CD4-positive, alpha-beta T cell treated with Interferon gamma for 1 hour (primary cell): ENCODE measurements at regions not wholly inside any gene's neighbourhood (a gene's known extent, or its start where the extent isn't known, plus 50 kb on each side); places are given as distances from the start of the nearest gene placed in this dataset.
"Not testable (repeated sequence)": the region's sequence is repeated elsewhere in the genome, so short reads cannot be mapped to it uniquely, and the experiment has no call there.

Experiments
- DNase-seq: peaks from one replicate; pipeline ENCODE4 v3.0.0-alpha.2; 2020

- DNase-seq, result no peak
Observed at GRCh38 chr1:208979776-208980175, 603.7 kb upstream of the CAMK1G start.

DNA sequence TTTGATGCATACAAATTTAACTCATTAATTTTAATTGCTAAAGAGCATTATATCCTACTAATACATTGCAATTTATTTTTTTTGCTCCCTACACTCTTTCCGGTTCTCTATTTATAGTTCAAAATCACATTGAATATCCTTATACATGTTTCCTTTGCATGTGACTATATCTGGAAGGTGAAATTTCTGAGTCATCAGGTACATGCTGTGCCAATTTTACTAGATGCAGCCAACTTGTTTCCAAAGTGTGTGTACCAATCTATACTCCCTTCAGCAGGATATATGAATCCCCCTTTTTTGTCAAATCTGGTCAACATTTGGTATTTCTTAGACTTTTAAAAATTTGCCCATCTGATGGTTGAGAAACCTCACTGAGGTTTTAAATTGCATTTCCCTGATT is 602.9 kb upstream of the CAMK1G start:
- no peak for DNase-seq

DNA sequence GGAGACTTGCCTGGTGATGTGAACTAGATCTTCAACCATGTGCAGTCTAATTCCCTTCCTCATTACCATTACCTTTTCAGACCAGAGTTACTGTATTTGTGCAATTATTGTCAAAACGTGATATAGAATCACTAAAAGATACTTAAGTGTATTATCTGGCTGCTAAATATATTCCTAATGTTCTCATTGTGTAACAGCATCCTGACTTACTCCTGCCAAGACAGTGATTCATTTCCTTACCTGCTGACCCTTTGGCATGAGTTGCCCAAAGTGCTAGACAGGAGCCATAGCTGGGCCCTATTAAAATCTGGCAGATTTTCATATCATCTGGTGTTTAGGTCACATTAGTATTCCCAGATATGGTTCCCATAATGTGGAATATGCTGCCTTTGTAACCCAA is 598.3 kb upstream of the CAMK1G start:
- DNase-seq, result no peak

- DNase-seq, result no peak
Observed at GRCh38 chr1:208988811-208989222, 594.7 kb upstream of the CAMK1G start.

GRCh38 chr1:208990456-208990855 is 593.1 kb upstream of the CAMK1G start:
- DNase-seq, result no peak

- DNase-seq, result not testable (repeated sequence)
Observed at GRCh38 chr1:208997053-208997452, 586.5 kb upstream of the CAMK1G start.

DNA sequence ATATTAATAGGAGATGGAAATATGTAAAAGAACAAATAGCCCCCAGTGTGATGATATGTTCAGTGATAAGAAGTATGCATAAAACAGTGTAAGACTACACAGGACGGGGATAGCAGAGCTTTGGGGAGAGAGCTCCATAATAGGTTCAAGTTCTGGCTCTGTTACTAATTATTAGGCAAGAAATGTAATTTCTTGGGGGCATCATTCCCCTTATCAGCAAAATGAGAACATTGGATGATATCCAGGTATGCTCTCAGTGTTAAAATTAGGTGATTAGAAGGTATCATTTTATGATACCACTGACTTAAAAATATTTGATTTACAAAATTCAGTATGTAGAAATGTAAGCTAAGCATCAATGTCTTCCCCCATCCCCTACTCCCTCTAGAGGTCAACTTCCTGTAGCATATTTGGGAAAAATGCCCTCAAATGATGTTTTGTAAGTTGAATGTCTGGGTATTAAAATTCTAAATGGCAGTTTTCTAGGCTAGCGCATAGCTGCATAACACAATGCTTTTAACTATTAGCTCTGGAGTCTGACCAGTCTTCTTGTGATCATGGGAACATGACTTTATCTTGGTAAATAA is 585.7 kb upstream of the CAMK1G start:
- DNase-seq, result no peak

GRCh38 chr1:209008586-209008985 is 574.9 kb upstream of the CAMK1G start:
- DNase-seq, result no peak

DNA sequence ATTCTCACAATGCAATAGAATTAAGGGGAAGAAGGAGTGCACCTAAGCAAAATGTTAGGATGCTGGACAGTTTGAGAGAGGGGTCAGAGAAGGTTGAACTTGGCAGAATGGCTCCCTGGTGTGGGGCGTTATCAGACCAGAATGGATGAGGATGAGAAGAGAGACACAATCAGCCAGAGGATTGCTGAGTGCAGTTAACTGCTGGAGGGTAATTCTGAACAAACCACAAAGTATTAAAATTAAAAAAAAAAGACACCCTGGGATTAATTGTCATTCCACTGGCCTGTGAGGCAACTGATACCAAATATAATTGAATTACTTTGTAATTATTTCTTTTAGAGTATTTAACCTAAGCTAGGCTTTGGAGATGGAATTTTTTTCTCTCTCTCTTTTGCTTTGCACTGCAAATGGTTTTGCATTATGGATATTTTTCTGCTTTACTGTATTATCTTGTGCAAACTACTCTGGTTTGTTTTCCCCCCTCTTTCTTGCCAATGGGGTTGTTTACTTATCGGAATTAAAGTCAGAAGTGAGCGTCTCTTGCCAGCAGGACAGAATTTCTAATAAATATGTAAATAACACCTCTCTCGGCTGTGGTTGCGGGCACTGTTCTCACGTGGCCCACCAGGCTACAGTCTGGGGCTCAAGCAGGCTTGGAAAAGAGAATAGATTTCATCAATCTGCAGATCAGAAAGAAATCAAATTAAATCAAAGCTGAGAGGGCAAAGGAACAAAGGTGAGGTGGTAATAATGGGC is 572.9 kb upstream of the CAMK1G start:
- DNase-seq, result no peak

DNA sequence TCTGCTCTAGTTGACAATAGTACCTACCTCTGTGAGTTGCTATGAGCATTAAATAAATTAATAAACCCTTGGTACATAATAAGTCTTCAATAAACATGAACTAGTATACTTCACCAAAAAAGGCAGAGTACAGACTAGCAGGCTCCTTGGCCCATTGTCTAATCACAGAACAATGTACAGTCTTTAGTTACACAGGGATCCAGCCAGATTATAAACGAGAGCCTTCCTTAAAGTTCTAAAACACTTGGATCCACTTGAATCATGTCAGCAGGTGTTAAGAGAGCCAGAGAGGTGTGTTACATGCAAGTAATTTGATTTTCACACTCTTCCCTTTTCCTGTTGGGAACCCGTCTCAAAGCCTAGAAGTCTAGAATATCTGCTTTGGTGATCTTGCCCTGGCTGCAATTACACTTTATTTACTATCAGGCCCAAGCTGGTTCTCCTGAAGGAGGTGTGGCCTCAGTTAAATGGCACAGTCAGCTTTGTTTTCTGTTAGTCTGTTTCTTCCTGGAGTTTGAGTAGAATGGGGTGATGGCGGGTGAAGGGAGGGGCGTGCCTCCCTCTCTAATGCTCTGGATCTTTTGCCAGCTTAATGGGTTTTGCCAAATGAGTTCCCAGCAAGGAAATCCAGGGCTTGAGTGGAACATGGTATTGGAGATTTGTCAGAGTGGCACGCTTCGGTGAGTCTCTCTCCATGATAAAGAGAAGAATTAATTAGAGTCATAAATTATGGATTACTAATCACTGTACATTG is 570.9 kb upstream of the CAMK1G start:
- no peak for DNase-seq

DNA sequence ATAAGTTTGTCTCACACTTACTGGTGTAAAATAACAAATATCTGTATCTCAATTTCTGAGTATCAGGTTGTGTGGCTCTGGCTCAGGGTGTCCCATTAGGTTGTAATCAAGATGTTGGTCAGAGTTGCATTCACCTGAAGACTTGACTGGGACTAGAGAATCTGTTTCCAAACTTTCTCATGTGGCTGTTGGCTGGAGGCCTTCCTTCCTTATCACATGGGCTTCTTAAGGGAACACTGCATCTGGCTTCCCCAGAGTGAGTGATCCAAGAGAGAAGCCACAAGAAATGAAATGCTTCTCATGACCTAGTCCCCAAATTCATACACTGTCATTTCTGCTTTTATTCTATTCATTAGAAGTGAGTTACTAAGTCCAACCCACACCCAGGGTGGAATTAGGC is 568.4 kb upstream of the CAMK1G start:
- DNase-seq, result no peak

GRCh38 chr1:209021622-209022021 is 561.9 kb upstream of the CAMK1G start:
- DNase-seq, result no peak

GRCh38 chr1:209023790-209024189 is 559.7 kb upstream of the CAMK1G start:
- no peak for DNase-seq

DNA sequence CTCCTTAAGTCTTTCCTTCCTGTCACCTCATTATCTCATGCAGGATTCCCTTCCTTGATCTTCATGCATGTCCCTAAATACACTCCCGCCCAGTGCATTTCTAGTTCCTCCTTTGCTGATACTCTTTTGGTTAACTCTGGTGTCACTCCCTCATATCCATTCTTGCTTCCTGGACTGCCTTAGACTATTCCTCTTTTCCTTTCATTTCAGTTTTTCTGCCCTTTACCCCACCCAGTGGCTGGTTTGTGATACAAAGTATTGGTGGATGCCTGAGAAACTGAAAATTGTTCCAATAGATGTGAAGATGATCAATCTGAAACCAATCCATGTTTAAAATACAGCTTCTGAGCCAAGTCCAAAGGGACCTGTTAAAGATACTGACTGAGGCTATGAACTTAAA is 553.8 kb upstream of the CAMK1G start:
- no peak for DNase-seq

GRCh38 chr1:209030454-209031167 is 552.9 kb upstream of the CAMK1G start:
- no peak for DNase-seq

DNA sequence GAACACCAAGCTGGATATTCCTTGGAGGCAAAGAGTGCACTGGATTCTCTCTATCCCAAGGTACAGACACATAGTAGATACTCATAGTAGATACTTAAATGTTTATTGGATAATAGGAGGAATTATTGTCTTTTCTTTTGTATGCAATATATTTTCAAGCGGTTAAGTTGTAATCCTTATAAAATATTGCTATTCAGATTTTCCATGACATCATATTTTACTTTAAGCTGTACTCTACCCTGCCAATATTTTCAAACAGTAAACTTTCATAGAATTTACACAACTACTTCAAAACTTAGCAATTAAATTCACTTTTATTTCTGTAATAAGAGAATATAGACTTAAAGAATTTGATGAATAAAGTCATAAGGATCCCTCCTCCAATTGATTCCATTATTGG is 546.5 kb upstream of the CAMK1G start:
- DNase-seq, result no peak

- DNase-seq, result no peak
Observed at GRCh38 chr1:209038316-209038715, 545.2 kb upstream of the CAMK1G start.

DNA sequence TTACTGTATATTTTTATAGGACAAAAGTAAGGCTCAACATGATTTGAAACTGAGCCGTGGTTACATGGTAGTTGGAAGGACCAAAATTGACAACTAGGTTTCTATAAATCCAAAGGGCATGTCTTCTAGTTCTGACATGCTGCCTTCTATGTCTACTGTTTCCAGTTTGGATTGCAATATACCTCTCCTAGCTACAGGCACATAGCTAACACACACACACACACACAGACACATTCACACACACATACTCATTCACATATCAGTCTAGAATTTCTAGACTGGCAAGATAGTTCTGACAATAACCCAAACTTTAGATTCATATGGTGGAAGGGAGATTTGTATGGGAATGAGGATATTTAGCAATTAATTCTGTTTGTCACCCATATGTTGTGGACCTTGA is 544.8 kb upstream of the CAMK1G start:
- DNase-seq, result no peak

DNA sequence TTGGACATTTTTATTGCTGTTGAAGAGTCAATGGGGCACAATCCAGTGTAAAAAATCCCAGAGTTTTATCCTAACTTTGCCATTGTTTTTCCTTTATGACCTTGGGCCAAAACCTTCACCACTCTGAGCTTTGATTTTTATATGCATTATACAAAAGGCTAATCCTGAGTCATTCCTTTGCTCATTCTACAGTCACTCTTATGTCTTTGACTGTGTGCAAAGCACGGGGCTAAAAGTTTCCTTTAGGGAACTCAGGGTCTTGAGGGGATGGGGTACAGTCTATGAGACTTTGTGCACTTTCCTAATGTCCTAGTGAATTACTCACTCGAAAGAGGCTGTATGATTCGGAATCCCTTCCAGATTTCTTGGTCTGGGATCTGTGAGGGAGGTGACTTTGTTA is 543.2 kb upstream of the CAMK1G start:
- DNase-seq, result no peak

DNA sequence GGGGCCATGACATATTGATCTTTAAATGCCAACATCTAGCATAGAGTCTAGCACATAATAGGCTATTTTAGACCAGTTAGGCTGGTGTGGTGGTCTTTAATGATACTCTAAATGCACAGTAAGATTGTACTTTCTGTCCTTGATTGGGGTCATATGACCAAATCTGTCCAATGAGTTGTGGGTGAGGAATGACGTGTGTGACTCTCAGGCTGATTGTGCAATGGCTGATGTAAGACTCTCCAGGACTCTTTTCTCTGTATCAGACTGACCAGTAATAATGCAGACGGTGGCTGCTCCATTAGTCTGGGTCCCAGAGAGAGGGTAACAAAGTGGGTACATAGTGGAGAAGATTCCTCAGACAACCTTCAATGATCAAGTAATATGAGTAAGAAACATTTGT is 541.6 kb upstream of the CAMK1G start:
- DNase-seq, result no peak

GRCh38 chr1:209042413-209042812 is 541.1 kb upstream of the CAMK1G start:
- no peak for DNase-seq

- no peak for DNase-seq
Observed at GRCh38 chr1:209045331-209046057, 538.0 kb upstream of the CAMK1G start.

GRCh38 chr1:209046058-209046417 is 537.5 kb upstream of the CAMK1G start:
- DNase-seq, result no peak
